Stimulated activated CD4-positive, alpha-beta T cell treated with anti-CD3 and anti-CD28 coated beads, Interleukin-12 subunit alpha, Interleukin-12 subunit beta, amount 100 ng/mL, for 4 hours (primary cell): ENCODE measurements at regions not wholly inside any gene's neighbourhood (a gene's known extent, or its start where the extent isn't known, plus 50 kb on each side); places are given as distances from the start of the nearest gene placed in this dataset.
"Not testable (repeated sequence)": the region's sequence is repeated elsewhere in the genome, so short reads cannot be mapped to it uniquely, and the experiment has no call there.

Experiments used
- DNase-seq: peaks from one replicate; pipeline ENCODE4 v3.0.0-alpha.2; 2020

DNA sequence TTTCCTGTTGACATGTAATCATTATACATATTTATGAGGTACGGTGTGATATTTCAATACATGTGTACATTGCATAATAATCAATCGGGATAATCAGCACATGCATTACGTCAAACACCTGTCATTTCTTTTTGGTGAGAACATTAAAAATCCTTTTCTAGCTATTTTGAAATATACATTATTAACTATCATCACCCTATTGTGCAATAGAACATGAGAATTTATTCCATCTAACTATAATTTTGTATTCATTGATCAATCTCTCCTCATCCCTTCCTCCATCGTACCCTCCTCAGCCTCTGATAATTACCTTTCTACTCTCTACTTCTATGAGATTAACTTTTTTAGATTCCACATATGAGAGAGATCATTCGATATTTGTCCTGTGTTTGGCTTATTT lies 170.9 kb upstream of the GHR start:
- DNase-seq, result no peak

DNA sequence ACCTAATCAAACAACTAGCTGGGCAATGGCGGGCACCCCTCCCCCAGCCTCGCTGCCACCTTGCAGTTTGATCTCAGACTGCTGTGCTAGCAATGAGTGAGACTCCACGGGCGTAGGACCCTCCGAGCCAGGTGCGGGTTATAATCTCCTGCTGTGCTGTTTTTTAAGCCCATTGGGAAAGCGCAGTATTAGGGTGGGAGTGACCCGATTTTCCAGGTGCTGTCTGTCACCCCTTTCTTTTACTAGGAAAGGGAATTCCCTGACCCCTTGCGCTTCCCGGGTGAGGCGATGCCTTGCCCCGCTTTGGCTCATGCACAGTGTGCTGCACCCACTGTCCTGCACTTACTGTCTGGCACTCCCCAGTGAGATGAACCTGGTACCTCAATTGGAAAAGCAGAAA lies 163.3 kb upstream of the GHR start:
- DNase-seq, result not testable (repeated sequence)

DNA sequence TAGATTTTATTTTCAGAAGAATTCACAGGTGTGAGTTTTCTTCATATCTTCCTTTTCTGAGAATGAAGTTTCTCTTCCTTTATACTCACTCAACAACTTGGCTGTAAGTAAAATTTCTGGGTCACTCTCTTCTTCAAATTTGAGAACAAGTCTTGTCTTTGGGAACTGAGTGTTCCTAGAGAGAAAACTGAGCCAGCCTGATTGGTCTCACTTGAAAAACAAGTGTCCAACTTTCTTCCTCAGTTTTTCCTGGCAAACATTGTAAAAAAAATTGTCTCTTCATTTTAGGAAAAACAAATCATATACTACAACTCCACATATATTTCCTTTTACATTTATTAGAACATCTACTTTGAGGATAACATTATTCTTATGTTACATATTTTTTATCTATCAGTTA lies 156.1 kb upstream of the GHR start:
- no peak for DNase-seq

DNA sequence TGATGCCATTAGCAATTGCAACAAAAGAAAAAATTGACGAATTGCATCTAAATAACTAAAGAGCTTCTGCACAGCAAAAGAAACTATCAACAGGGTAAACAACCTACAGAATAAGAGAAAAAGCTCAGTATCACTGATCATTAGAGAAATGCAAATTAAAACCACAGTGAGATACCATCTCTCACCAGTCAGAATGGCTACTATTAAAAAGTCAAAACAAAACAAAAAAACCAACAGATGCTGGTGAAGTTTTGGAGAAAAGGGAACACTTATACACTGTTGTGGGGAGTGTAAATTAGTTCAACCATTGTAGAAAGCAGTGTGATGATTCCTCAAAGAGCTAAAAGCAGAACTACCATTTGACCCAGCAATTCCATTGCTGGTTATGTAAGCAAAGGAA lies 155.1 kb upstream of the GHR start:
- DNase-seq, result not testable (repeated sequence)

DNA sequence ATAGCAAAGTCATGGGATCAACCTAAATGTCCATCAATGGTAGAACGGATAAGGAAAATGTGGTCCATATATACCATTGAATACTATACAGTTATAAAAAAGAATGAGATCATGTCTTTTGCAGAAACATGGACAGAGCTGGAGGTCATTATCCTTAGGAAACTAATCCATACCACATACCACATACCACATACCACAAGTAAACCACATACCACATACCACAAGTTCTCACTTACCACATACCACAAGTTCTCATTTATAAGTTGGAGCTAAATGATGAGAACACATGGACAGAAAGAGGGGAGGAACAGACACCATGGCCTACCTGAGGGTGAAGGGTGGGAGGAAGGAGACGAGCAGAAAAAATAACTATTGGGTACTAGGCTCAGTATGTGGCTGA lies 154.6 kb upstream of the GHR start:
- DNase-seq, result no peak

DNA sequence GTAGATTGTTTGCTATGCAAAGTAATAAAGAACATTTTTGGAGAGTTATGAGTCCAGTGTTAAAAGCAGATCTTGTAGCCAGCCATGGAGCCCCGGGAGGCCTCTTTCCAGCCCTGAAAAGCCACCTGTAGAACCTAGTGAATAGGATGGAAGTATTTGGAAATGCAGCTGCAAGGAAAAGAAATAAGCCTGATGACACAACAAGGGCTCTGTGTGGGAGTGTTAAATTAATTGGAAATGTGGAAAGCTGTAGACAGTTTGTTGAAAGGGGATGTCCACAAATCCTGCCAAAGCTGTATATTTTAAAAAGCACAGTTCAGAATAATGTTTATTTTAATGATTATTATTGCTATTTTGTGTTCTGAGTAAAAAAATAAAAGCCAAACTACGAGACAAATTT lies 152.5 kb upstream of the GHR start:
- DNase-seq, result no peak

GRCh38 chr5:42274913-42275312 lies 148.3 kb upstream of the GHR start:
- no peak for DNase-seq

DNA sequence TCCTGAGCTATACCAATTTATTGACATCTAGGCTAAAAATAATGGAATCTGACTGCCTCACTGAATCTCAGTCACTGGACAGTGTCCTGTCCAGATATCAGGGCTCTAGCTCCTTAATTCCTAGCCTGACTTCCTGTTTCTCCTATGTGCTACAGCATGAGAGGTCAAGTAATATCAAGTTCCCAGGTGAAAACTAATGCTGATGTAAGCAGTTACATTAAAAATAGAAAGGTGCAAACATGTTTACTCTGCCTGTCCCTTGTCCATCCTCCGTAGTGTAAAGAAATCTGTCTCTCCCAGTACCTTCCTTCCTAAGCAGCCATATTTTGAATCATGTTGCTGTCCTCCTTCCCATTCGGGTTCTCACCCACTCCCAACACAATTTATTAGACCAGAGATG lies 145.9 kb upstream of the GHR start:
- no peak for DNase-seq

GRCh38 chr5:42284584-42284983 lies 138.7 kb upstream of the GHR start:
- no peak for DNase-seq

DNA sequence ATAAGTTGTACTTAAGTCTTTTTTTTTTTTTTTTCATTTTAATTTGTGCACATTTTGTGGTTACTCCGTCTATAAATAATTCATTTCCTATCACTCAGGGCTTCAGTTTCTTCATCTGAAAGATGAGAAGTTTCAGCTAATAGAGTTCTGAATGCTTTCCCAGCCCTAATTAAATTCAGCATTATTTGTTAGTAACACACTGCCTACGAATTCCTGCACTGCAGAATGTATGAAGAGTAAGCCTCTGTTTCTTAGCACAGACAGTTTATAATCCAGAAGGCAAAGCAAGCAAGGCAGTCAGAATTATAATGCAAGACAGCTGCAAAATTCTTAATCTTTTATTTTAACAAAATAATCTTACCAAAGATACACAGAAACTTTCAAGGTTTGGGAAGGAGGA lies 138.0 kb upstream of the GHR start:
- no peak for DNase-seq

DNA sequence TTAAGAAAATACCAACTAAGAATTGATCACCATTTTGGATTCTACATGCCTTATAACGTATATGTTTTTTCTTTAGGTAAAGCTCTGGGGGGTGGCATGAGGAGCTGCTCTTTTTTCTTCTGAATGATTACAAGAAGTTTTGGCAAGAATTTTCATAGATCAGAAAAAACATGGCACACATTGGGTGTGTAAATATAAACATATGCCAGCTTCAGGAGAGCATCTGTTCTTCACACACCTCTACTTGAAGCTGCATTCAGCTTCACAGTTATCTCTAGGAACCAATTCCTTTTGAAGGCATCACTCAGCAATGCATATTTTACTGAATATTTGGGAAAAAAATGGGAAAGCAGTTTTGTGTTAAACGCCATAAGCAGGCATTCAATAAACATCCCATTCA lies 122.7 kb upstream of the GHR start:
- DNase-seq, result no peak

DNA sequence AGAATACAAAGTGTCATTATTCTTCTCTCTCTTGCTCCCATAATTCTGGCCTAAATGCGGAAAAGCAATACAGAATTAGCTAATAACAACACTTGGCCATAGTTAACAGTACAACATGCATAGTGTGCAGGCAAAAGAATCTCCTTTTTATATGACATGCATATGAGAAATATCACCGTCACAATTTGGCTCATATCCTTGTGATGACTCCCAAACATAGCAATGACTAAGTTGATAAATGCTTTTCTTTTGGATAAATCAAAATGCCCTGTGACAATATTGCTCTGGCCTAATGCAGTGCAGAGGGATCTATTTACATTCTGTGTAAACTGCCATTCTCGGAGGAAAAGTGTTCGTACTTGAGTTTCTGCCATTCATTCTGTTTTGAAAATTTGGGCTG lies 121.9 kb upstream of the GHR start:
- DNase-seq, result no peak

DNA sequence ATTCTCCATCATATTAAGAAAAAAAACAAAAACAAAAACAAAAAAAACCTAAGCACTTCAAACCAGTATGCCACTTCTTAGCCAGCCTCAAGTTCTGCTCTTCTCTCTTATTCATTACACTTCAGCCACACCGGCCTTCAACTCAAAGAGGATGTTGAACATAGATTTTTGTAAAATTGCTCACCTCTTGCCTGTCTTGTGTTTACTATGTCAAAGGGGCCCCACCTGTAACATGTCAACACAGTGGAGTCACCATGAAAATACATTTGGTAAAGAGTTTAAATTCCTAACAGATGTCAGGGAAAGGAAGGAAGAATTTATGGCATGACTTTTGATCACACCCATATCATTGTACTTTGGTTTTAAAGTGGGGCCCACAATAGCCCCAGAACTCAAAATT lies 121.1 kb upstream of the GHR start:
- DNase-seq, result no peak

GRCh38 chr5:42306287-42306686 lies 117.0 kb upstream of the GHR start:
- no peak for DNase-seq

GRCh38 chr5:42309865-42310264 lies 113.4 kb upstream of the GHR start:
- no peak for DNase-seq

GRCh38 chr5:42315214-42315613 lies 108.0 kb upstream of the GHR start:
- DNase-seq, result no peak

DNA sequence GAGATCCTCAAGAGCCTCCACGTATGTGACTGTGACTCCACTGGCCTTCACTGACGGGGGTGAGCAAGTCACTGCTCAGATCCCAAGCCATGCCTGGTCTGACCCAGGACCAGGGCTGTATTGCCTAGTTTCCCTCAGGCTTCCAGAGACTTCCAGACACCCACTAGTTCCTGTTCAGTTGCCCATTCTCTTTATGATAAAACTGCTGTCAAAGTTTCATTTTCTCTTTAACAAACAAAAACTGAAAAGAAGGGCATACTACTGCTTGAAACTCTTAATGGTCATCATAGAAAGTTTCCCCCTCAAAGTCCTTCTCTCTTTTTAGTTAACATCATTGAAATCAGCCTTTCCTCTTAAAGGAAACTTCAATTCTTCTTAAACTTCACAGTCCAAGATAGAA lies 105.7 kb upstream of the GHR start:
- DNase-seq, result no peak

DNA sequence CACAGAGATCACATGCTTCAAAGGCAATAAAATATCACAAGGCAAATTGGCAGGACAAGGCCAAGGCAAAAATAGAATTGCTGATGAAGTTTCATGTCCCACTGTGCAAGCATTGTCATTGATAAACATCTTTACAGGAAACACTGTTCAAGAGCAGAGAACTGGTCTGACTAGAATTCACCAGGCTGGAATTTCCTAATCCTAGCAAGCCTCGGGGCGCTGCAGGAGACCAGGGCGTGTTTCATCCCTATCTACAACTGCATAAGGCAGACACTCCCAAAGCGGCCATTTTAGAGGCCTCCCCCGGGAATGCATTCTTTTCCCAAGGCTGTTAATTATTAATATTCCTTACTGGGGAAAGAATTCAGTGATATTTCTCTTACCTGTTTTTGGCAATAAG lies 103.7 kb upstream of the GHR start:
- DNase-seq, result not testable (repeated sequence)

DNA sequence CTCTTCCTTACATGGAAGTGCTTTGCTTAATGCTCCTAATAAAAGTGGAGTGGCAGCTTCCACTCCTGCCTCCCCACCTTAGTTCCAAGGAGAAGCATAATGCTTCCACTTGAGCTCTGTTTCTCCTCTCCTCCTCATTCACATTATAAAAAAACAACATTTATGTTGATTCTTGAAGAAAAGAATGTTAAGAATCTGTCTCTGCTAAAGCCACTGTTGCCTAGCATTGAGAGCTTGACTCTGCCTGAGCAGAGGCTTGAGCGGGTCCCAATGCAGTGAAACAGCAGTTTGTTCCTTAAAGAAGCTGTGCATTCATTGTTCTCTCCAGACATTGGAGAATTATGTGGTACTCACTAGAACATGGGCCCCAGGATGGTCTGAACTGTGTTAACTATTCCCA lies 101.5 kb upstream of the GHR start:
- DNase-seq, result no peak

DNA sequence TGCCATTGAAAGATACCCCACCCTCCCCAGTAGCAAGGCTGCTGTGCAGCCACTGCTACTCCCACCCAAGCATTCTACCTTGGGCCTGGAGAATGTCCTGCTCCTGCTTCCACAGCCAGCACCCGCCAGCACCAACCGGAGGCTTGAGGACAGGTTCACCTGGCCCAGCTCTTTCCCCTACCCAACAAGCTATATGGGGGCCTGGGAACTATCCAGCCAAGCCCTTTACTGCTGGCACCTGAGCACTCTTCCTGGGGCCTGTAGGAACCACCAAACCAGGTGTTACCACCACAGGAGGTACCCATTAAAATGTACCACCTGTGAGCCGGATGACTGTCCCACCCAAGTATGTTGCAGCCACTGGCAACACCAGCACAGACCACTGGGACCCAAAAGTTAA lies 86.1 kb upstream of the GHR start:
- no peak for DNase-seq

DNA sequence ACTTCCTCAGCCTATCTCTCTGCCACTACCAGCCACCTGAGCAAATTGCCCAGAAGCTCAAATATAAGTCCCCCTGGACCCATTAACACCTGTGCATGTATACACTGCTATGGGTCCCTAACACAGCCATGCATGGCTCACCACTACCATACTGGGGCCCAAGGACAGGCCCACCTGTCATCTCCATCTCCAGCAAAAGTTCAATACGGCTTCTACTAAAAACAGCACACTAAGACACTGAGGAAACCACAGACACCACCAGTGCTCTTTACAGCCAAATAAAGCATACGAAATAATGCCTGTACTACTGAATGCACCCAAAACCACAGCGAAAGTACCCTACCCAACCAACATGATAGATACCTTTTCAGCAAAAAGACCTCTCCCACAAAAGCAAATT lies 85.6 kb upstream of the GHR start:
- no peak for DNase-seq

DNA sequence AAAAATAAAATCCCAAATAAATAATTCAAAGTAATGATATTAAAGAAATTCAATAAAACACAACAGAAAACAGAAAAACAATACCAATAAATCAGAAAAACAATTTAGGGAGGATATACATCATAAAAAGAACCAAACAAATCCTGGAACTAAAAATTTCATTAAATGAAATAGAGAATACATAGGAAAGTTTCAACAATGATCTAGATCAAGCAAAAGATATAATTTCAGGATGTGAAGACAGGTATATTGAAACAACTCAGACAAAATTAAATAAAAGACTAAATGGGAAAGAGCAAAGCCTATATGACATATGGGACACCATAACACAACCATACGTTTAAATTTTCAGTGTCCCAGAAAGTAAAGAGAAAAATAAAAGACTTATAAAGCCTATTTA lies 85.1 kb upstream of the GHR start:
- DNase-seq, result no peak

GRCh38 chr5:42349163-42349562 lies 74.1 kb upstream of the GHR start:
- no peak for DNase-seq

- no peak for DNase-seq
Measured at GRCh38 chr5:42351956-42352355, 71.3 kb upstream of the GHR start.

DNA sequence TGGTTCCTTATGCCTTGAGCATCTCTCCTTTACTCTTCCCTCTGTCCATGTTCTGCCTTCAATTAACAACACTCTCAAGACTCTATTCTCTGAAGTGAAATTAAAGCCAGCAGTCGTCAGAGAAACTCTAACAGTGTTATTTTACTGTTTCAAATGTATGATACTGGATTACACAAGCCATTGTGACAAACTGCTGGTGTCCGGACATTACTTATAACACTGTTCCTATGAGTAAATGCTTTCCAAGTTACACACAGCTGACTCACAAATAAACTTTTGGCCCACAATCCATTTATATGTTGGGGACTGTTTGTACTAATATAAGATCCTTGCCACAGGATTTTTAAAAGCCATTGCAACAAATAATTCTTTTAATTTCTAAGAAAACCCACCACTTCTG lies 63.2 kb upstream of the GHR start:
- no peak for DNase-seq

DNA sequence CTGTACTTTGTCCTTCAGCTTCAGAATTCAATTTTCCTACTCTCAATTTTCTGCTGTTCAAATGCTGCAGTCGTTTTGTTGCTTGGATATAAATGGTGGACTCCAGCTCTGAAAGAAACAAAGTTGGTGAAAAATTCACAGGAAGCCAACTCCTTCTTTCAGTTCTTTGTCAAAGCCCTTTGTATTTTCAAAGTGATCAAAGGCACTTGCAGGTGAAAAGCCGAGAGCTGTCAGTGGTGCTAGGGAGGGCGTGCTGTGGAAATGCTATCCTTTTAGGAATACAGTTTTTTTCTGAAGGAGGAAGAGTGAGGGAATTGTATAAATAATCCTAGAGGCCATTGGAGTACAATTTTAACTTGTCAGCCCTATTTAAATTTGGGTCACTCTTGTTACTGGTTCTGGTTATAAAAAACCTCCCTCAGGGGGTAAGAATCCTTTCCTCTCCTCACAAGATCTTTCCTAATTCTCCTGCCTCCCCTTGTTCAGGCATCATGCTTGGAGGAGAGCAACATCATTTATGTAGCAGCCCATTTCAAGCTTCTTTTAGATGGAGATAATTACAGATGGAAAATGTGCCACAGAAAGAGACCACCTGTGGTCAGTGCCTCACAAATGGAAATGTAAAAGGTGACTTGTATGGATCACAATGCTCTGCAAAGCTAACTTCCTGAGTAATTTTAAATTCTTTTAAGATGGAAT lies 62.5 kb upstream of the GHR start:
- DNase-seq, result no peak
